Activated naive CD4-positive, alpha-beta T cell (primary cell): ENCODE measurements at regions not wholly inside any gene's neighbourhood (a gene's known extent, or its start where the extent isn't known, plus 50 kb on each side); places are given as distances from the start of the nearest gene placed in this dataset.

Source experiments
- DNase-seq, 4 experiments: peaks; one replicate each; lab custom pipeline; 2025; lab: John Stamatoyannopoulos, UW

GRCh38 chr3:111311709-111312235 lies 230.2 kb upstream of the CD96 start:
- no peak for DNase-seq

DNA sequence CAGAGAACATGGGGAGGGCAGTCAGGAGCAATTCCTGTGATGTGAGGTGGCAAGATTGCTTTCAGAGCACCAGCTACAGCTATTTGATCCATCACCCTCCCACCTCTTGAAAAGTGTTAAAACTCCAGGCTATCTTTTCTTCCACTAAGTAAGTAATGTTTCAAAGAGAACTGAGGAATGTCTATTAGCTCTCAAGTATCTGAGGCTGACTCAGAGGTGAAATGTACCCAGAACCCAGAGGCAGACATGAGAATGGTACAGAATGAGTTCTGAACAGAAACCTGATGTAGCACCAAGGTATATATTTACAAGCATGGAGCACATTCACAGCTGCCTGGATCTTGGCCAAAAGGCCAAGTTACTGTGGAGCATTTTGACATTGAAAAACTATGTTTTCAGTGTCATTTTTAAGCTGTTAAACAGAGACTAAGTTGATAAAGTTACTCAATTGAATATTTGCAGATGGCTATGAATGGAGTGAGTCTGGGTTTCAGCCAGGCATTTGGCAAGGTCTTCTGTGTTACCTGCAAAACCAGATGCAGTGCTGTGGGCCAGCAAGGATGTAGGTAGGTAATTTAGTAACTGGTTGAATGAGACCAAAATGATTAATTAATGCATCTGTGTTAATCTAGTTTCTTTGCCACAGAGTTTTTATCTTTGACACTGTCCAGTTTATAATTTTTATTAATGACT lies 227.7 kb upstream of the CD96 start:
- no peak for DNase-seq

GRCh38 chr3:111314898-111315297 lies 227.1 kb upstream of the CD96 start:
- no peak for DNase-seq

DNA sequence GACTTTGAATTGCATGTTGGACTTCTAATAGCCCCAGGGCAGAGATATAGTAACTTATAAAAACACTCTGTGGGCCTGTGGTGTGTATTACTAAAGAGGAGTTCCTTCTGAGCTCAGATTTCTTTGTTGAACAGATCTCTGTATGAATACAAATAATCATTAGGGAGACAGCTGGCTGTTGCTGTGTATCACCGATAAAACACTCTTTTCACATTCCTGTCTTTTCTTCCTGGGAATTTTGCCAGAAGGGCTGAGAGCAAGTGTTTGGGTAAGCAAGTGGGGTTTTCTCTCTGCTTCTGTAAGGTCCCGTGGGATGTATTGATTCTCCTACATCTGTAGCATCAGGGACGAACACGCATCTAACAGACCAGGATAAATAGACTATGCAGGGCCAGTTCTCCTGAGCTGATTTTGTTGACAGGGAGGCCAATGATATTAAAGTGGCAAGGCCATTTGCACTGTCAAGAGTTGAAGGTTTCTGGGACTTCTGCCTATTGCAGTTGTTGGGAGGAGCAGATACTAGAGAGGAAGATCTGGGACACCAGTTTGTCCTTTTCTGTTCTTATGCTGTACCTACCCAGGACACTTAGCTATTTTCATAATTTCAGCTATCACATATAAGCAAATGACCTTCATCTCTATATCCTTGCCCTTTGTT lies 225.9 kb upstream of the CD96 start:
- DNase-seq = no peak

- no peak for DNase-seq
Observed at GRCh38 chr3:111318289-111318688, 223.7 kb upstream of the CD96 start.

GRCh38 chr3:111319598-111319997 lies 222.4 kb upstream of the CD96 start:
- no peak for DNase-seq

- no peak for DNase-seq
Observed at GRCh38 chr3:111321786-111322185, 220.2 kb upstream of the CD96 start.

DNA sequence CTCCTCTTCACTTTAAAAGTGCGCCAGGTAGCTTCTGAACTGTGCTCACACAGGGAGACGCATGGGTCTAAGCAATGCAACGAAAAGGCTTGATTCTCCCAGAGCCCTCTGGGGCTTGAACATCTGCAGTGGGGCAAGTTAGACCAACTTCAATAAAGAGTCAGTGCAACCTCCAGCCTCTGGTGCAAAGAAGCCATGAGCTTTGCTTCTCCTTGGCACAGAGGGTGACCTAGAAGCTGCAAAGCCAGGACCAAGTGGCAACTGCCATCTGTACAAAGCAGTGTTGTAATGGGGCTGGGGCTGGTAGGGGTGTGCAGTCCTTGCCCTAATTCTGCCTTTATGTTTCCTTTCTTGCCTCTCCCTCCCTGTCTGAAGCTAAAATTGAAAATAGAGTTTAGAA lies 219.0 kb upstream of the CD96 start:
- DNase-seq = no peak

- DNase-seq = no peak
Observed at GRCh38 chr3:111324151-111324550, 217.8 kb upstream of the CD96 start.

GRCh38 chr3:111324645-111325044 lies 217.4 kb upstream of the CD96 start:
- no peak for DNase-seq

- no peak for DNase-seq
Observed at GRCh38 chr3:111325160-111325718, 216.8 kb upstream of the CD96 start.

- DNase-seq = no peak
Observed at GRCh38 chr3:111326144-111326995, 215.6 kb upstream of the CD96 start.

GRCh38 chr3:111331306-111331705 lies 210.7 kb upstream of the CD96 start:
- DNase-seq = no peak

- no peak for DNase-seq
Observed at GRCh38 chr3:111331912-111332311, 210.1 kb upstream of the CD96 start.

DNA sequence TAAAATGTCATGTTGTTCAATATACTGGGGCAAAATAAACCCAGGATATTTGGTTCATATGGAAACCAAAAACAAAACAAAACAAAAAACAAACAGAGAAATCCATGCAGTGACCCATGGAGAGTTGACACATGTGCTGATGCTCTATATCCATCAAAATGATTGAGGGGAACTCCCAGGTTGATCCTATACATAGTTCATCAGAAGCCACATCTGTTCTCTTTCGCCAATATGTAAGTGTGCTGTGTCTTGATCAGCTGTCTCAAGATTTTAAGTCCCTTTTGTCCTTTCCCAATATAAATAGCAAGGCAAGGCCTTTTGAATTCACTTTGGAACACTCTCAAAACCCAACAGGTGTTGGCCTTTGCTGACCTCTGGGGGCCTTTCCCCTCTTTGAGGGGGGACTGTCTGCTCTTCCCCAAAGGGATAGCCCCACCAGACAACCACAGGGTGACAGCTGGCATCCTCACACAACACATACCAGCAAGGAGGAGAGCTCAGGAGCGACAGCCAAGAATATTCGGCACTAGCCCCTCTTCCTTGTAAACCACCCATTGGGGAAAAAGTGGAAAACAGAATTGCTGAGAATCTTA lies 209.4 kb upstream of the CD96 start:
- no peak for DNase-seq

- DNase-seq = no peak
Observed at GRCh38 chr3:111333642-111334041, 208.4 kb upstream of the CD96 start.

DNA sequence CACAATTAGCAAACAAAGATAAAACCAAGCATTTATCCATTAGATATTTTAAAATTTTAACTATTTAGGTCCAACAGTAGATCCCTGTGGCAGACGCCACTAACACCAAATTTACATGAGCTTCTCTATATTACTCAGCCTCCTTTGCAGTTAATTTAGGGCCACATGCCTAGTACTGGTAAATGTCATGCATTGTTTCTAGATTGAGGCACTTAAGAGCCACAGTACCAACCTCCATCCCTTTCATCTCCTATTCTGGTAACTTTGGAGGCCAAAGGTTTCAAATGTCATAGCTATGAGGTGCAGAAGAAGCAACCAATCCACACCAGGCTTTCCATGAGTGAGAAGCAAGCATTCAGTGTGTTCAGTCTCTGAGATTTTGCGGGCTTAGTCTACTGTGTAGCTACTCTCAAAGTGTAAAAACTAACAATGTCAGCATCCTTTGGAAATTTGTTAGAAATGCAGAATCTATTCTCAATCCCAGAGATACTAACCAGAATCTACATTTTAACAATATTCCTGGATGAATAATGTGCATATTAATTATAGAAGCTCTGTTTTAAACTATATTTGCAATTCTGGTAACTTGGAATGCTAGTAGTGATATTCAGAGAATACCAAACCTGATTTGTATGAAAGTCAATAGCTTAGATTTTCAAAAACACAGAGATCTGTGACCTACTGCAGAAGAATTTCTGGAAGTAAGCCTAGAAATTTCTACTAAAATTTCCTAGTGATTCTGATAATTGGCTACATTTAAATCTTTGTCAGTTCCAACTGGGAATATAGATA lies 206.3 kb upstream of the CD96 start:
- no peak for DNase-seq

GRCh38 chr3:111336511-111336910 lies 205.5 kb upstream of the CD96 start:
- DNase-seq = no peak

DNA sequence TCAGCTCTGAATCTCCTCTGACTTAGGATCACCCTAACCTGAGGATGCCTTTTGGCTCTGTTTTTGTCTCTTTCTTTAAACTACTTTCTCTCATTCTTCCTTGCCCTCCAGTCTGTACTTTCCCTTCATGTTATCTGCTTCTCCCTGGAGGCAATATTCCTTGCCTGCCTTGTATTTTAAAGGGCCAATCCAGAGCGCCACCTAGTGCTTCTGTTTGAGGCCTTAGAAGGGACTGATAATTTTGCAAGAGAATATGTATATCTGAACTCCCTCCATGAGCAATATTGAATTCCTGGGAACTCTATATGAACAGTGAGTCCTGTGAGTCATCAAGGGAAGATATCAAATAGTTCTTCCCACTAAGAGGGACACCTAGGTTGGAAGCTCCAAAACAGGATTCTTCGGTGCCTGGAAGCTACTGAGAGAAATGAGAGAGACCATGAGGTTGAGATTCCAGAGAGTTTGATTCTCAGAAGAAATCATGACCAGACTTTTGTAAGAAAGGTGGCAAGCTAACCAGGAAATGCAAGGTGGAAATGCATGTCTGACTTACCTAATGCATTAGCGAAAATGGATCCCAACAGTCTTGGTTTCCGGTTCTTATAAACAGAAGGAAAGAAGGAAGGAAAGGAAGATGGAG lies 203.8 kb upstream of the CD96 start:
- peak in 1 of 4 experiments; percentile 6 for DNase-seq

GRCh38 chr3:111339017-111339416 lies 203.0 kb upstream of the CD96 start:
- no peak for DNase-seq

DNA sequence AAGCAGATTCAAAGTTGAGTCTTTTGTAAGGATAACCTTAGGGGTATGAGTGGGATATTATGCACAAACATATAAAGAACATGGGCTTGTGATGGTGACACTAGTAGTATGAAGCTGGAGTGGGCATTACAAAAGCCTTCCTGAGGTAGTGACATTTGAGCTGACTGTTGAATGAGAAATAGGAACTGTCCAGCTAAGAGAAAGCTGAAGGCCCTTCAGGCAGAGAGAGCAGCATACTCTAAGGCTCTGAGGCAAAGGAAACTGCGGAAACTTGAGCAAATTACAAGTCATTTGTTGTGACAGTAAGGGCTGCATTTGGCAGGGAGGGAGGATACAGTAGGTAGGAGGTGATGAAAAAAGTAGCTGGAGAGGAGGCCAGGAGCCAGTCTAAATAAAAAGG lies 190.7 kb upstream of the CD96 start:
- DNase-seq = no peak
